HG02885 (cell line): ENCODE measurements at regions not wholly inside any gene's neighbourhood (a gene's known extent, or its start where the extent isn't known, plus 50 kb on each side); places are given as distances from the start of the nearest gene placed in this dataset.
"Not testable (repeated sequence)": the region's sequence is repeated elsewhere in the genome, so short reads cannot be mapped to it uniquely, and the experiment has no call there.

Experiments used
- ATAC-seq: cut with Tn5 transposase; IDR thresholded peaks from one replicate; pipeline ENCODE4 v1.9.1; 2021; ENCODE audit warnings: mild to moderate bottlenecking; ENCODE audit not compliant: unreplicated experiment, poor library complexity

GRCh38 chrX:129092242-129092641, 431.0 kb downstream of the SMARCA1 start:
- no peak for ATAC-seq

- no peak for ATAC-seq
Observed at GRCh38 chrX:129091097-129091496, 432.2 kb downstream of the SMARCA1 start.

GRCh38 chrX:129086802-129087201, 436.5 kb downstream of the SMARCA1 start:
- no peak for ATAC-seq

DNA sequence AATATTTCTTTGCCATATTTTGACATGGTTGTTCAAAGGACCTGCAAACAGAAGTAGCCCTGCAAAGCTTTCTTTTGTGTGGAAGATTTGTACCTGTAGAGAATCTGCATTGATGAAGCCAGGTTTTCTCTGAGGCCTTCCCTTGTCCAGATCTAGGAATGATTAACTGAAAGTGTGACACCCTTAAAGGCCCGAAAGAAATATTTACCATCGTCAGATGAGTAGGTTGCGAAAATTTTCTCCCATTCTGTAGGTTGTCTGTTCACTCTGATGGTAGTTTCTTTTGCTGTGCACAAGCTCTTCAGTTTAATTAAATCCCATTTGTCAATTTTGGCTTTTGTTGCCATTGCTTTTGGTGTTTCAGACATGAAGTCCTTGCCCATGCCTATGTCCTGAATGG, 439.0 kb downstream of the SMARCA1 start:
- not testable (repeated sequence) for ATAC-seq

DNA sequence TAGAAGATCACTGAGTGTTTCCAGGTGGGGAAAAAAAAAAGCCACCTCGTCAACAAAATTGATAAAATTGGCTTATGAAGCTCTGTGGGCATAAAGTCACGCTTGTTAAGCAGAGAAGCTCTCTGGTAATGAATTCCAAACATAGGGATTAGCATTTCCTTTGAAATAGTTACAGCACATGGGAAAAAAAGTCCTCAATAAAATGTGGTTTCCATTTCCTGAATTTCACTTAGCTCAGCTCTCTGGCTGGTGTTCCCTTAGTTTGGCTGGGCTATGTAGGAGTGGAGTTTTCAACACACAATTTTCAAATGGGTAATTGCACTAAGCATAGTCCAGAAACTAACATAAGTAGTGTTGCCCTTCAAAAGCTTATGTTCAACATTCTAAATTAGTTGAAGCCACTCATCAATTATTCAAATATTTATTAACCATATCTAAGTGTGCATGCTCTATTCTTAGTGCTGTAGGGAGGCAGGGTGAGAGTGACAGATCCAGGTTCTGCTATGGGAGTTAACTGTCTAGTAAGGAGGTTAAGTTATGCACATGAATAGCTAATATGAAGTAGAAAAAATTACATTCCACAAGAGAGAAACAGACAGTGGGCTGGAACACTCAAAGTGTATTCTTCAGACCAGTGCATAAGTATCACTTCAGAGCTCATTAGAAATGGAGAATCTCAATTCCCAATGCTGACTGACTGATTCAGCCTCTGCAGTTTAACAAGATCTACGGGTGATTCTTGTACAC, 445.7 kb downstream of the SMARCA1 start:
- no peak for ATAC-seq

DNA sequence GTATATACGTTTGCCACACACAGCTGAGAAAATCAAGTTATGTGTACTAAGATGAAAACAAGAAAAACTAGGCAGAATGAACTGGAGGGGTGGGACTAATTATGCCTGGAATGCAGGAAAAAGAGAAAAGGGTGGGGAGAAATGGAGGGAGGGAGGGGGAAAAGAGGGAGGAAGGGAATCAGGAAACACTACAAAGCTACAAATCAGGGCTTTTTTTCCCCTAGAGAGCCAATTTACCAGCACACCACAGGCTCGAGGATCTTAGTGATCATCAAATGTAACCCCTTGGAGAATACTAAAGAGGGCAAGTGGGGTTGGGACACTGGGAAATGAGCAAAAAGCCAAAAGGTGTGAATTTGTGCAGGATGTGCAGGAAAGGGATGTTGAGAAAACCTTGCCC, 451.9 kb downstream of the SMARCA1 start:
- no peak for ATAC-seq

DNA sequence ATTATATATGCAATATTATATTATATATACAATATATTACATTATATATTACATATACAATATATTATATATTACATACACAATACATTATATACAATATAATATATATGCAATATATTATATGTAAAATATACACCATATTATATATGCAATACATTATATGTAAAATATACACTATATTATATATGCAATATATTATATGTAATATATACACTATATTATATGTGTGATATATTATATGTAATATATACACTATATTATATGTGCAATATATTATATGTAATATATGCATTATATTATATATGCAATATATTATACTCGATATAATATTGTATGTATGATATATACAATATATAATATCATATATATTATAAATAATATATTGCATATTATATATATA, 457.4 kb downstream of the SMARCA1 start:
- ATAC-seq: no peak

- ATAC-seq: no peak
Observed at GRCh38 chrX:129058405-129058804, 464.9 kb downstream of the SMARCA1 start.

- ATAC-seq: no peak
Observed at GRCh38 chrX:129043138-129043537, 480.2 kb downstream of the SMARCA1 start.

DNA sequence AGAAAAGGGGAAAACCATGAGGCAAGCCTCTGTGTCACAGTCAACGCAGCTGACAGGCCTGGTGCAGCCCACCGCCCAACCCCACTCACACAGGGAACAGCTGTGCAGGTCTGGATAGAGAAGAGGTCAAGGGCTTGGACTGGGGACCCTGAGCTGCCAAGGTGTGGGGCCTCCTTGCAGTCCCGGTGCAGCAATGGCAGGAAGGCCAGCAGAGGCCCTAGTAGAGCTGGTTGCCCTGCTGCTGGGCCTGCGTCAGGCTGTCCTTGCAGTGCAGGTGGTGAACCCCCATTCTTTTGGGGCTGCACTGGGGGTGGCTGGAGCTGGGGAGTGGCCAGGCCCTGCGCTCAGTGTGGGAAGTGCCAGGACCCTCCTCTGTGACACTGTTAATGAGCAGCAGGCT, 482.0 kb downstream of the SMARCA1 start:
- no peak for ATAC-seq

DNA sequence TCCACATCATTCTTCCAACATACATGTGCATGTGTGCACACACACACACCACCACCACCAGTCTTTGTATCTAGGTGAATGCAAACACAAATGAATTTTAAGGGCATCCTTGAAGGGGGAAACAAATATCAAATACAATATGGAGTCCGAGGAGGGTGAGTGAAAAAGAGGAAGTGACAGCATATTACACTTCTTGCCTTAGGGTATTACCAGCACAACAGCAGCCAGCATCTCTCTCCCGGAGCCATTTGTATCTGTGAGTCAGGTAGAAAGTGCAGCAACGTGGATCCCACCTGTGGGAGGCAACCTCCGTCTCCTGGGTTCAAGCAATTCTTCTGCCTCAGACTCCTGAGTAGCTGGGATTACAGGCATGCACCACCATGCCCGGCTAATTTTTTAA, 483.2 kb downstream of the SMARCA1 start:
- no peak for ATAC-seq

GRCh38 chrX:129039176-129039575, 484.1 kb downstream of the SMARCA1 start:
- ATAC-seq: no peak

- no peak for ATAC-seq
Observed at GRCh38 chrX:129037389-129037788, 485.9 kb downstream of the SMARCA1 start.

DNA sequence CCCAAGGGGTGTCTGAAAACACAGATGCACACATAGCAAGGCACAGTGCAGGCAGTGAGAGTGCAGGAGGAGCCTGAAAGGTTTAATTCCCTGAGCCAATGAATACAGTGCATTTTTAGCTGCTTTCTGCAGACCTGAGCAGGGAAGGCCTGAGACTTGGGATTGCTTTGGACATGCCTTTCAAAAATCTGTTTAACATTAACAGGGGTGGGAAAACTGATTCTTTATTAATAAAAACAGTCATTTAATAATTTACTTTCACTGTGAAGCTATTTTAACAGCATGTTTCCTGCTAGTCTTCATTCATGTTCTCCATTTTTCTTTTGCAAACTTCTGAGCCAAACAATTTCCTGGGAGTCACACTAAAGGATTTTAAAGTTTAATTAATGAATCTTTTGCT, 488.1 kb downstream of the SMARCA1 start:
- ATAC-seq: no peak

DNA sequence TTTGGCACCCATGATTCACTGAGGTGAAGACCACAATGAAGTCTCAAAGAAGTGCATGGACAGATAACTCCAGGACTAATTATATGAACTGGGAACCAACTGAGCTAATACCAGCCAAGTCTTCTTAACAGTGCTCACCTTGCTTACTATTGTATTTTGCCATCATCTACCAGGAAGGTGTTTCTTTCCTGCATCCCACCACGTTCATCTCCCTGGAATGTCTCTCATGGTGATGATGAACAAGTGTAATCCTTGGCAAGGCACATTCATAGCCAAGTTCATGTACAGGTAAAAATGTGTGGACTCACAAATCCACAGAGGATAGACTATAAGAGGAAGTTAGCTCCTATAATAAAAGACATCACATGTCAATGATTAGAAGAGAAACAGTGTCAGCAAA, 489.1 kb downstream of the SMARCA1 start:
- ATAC-seq: no peak

DNA sequence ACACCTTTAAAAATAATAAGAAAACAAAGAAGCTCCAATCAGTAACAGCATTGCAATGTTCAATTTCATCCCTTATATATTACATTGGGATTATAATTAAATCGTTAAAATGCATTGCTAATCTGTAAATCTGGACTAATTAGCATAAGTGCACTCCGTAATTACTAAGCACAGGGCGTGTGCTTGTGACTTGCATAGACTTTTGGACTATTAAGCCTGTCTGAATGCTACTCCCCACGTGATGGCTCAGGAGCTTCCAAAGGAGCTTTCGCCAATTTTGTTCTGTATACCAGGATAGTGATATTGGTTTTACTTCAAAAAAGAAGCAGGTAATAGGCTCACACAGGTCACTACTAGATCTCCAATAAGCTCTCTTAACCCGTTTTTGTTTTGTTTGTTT, 497.1 kb downstream of the SMARCA1 start:
- no peak for ATAC-seq

- no peak for ATAC-seq
Observed at GRCh38 chrX:129025376-129025775, 497.9 kb downstream of the SMARCA1 start.

GRCh38 chrX:129019412-129019811, 503.9 kb downstream of the SMARCA1 start:
- no peak for ATAC-seq

GRCh38 chrX:129015381-129015780, 507.9 kb downstream of the SMARCA1 start:
- ATAC-seq: no peak

DNA sequence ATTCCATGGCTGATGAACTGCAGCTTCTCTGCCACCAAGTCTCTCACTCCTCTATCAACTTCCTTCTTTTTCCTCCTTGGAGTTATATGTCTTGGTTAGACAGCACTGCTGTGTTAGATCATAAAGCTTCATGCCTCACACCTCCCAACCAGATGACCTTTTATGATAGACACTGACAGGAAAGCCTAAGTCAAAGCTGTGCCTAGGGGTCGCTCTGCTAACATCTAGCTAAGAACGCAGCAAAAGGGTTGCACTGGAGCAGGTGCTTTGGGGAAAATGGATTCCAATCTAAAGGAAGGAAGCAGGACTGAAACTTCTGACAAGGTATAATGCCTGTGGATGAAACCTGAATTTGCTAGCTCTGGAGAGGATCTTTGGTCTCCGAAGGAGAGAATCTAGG, 509.7 kb downstream of the SMARCA1 start:
- ATAC-seq: peak; percentile 11

- no peak for ATAC-seq
Observed at GRCh38 chrX:129007631-129008030, 515.7 kb downstream of the SMARCA1 start.

DNA sequence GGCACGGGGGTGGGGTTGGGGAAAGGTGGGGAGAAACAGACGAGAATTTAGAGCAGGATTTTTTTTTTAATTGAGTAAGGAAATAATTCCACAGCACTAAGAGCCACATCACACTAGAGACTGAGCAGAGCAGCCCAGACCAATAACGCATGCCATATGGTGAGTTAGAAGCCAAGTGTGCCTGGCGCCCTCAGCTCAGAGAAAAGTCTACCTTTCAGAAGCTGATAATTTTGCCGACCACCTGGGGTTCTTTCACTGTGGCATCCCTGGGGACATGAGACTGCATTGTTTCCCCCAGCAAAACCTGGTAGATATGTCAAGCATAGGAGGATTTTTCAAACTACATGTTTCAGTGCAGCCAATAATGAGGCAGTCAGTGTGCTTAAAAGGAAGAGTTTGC, 516.8 kb downstream of the SMARCA1 start:
- no peak for ATAC-seq

GRCh38 chrX:129000797-129001196, 522.5 kb downstream of the SMARCA1 start:
- no peak for ATAC-seq
